Muscle layer of colon (tissue), 2 donors: ENCODE measurements at regions not wholly inside any gene's neighbourhood (a gene's known extent, or its start where the extent isn't known, plus 50 kb on each side); places are given as distances from the start of the nearest gene placed in this dataset.

Experiments used
- H3K27ac ChIP-seq: one replicate; pipeline ENCODE4 v1.7.0; 2013; ENCODE audit warnings: low read depth, mild to moderate bottlenecking, low read length, moderate library complexity
- H3K27me3 ChIP-seq, 2 donors: one replicate each; pipeline ENCODE4 v1.7.0; 2013; ENCODE audit warnings: low read length in 2 of 2, mild to moderate bottlenecking in 2 of 2; ENCODE audit not compliant: insufficient read depth in 2 of 2, control insufficient read depth in 1 of 2
- H3K36me3 ChIP-seq: one replicate; pipeline ENCODE4 v1.7.0; 2013; ENCODE audit warnings: mild to moderate bottlenecking, low read length; ENCODE audit not compliant: insufficient read depth
- H3K4me1 ChIP-seq: one replicate; pipeline ENCODE4 v1.7.0; 2013; ENCODE audit warnings: mild to moderate bottlenecking, low read length; ENCODE audit not compliant: insufficient read depth
- H3K4me3 ChIP-seq, 2 donors: one replicate each; pipeline ENCODE4 v1.7.0; 2013; ENCODE audit warnings: low read length in 2 of 2, low read depth in 1 of 2, mild to moderate bottlenecking in 1 of 2, moderate library complexity in 1 of 2
- H3K9ac ChIP-seq: one replicate; pipeline ENCODE4 v1.7.0; 2013; ENCODE audit warnings: low read length
- H3K9me3 ChIP-seq: one replicate; pipeline ENCODE4 v1.7.0; 2013; ENCODE audit warnings: mild to moderate bottlenecking, low read length
- donor health status: abdominal sarcoma.
- donor health status: Adenocarcinoma of cecum.

DNA sequence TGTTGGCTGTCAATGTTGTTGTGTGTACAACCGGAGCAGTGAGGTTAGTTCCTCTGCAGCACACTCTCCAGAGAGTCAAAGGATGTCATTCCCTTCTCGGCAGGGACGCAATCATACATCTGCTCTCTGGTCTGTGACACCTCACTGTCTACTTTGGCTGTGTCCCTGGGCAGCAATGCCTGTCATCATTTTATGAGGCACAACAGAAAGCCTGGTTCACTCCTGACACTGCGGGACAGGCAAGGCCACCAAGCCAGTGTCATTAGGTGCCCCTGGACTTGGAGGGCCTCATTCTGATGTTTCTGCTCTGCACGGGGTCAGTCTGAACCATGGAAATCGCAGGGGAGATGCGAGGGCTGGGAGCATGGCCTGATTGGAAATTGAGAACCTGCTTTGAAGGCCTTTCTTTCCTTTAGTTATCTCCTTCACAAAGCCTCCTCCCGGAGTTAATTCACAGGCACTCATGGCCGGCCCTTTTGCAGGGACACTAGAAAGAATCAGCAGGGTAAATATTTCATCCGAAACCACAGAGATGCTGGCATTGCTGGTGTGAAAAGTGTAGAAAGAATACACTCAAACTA lies 284.4 kb downstream of the ZNF536 start:
- Histone ChIP-seq H3K4me3 (no peak overlapping the region), H3K27me3 (peaks cover 0 to 5% of the 10 kb centered on the region in 2 donors), H3K27ac (no peak overlapping the region), H3K36me3 (no peaks in the 10 kb centered on the region), H3K9ac (no peak overlapping the region), H3K9me3 (no peaks in the 10 kb centered on the region), H3K4me1 (no peaks in the 10 kb centered on the region)

DNA sequence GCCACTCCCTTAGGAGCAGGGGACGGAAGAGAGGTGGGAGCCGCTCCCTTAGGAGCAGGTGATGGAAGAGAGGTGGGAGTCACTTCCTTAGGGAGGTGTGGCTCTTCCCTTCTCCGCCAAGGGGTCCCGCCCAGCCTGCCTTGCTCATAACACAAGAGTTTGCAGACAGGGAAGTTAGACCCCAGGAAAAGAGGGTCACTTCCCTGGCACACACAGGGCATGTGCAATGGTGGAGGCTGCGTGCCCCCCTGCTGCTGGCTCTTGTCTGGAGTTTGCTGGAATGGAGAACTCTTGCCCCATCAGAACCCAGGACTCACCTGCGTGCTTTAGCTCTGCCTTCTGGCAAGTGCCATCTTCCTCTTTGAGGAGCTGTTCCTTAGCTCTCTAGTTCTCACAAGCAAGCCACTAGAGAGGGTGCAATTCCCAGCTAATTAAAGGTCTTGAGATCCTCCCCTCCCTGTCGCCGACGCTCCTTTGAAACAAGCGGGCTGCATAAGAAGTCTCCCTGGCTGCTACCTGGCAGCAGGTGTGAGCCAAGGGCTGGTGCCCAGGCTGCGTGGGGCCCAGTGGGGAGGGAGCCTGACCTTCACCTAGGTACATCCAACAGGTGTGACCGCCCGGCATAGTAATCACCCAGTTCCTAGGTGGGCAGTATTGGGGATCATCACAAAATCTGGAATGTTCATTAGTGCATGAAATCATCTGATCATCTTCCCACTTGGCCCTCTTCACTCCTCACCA lies 281.6 kb downstream of the ZNF536 start:
- no peak overlapping the region for H3K9ac ChIP-seq
- no peaks in the 10 kb centered on the region for H3K4me1 ChIP-seq
- H3K27me3 ChIP-seq: peaks cover 0 to 9% of the 10 kb centered on the region in 2 donors
- no peak overlapping the region for H3K27ac ChIP-seq
- no peaks in the 10 kb centered on the region for H3K9me3 ChIP-seq
- no peaks in the 10 kb centered on the region for H3K36me3 ChIP-seq
- no peak overlapping the region for H3K4me3 ChIP-seq

DNA sequence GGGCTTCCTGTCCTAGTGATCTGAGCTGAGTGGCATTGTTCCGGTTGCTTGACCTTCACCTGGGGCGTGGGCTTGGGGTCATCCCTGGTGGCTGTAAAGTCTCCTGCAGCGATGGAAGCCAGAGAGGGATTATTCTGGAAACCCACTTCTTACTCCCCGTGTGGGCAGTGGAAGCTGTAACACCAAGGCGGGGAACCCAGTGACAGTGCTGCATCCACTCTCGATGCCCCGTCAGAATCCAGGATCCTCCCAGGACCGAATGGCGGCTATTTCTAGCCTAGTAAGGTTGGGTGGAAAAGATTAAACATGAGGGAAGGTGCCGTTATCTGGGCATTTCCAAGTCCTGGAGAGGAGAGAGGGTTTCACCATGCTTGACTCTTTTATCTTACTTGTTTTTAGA lies 280.6 kb downstream of the ZNF536 start:
- Histone ChIP-seq H3K4me3 (no peak overlapping the region), H3K36me3 (no peaks in the 10 kb centered on the region), H3K4me1 (no peaks in the 10 kb centered on the region), H3K9ac (no peak overlapping the region), H3K27me3 (peaks cover 0 to 17% of the 10 kb centered on the region in 2 donors), H3K9me3 (no peaks in the 10 kb centered on the region), H3K27ac (no peak overlapping the region)

DNA sequence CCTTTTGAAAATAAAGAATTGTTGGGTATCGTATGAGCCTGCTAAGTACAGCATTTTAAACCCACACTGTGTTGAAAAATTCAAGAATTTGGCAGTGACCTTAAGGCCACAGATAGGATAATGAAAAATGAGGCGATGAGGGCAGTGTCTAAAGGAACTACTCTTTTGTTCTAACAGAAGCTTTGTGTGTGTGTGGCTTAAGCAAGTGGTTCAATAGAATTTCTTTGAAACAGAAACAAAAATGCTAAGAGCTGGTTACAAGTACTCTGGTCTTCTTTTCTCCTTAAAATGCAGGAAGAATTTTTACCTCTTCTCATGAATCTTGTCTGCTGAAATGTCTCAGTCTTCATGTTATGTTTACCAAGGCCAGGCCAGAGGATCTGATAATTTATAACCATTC lies 279.5 kb downstream of the ZNF536 start:
- Histone ChIP-seq H3K9ac (no peak overlapping the region), H3K36me3 (no peaks in the 10 kb centered on the region), H3K9me3 (no peaks in the 10 kb centered on the region), H3K4me3 (no peak overlapping the region), H3K4me1 (no peaks in the 10 kb centered on the region), H3K27ac (no peak overlapping the region), H3K27me3 (peaks cover 0 to 17% of the 10 kb centered on the region in 2 donors)

DNA sequence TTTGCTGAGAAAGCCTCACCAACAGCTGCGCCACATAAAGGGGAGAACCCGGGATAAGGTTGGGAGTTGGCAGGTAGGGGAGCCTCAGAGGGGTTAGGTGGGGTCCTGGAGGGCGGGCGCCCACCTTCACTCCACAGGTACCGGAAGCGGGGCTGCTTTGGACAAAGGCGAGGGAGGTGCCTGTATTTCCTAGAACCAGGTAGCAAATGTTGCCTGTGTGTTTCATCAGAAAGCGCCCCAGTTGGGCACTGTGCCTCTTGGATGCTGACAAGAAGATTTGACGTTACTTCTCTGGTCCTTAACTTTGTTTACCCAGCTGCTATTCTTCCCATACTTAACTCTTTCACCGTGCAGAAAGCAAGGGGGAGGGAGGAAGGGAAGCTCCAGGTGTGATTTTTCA lies 278.9 kb downstream of the ZNF536 start:
- no peak overlapping the region for H3K4me3 ChIP-seq
- no peak overlapping the region for H3K9ac ChIP-seq
- no peaks in the 10 kb centered on the region for H3K9me3 ChIP-seq
- H3K27ac ChIP-seq: no peak overlapping the region
- peaks cover 0 to 17% of the 10 kb centered on the region in 2 donors for H3K27me3 ChIP-seq
- no peaks in the 10 kb centered on the region for H3K4me1 ChIP-seq
- no peaks in the 10 kb centered on the region for H3K36me3 ChIP-seq

DNA sequence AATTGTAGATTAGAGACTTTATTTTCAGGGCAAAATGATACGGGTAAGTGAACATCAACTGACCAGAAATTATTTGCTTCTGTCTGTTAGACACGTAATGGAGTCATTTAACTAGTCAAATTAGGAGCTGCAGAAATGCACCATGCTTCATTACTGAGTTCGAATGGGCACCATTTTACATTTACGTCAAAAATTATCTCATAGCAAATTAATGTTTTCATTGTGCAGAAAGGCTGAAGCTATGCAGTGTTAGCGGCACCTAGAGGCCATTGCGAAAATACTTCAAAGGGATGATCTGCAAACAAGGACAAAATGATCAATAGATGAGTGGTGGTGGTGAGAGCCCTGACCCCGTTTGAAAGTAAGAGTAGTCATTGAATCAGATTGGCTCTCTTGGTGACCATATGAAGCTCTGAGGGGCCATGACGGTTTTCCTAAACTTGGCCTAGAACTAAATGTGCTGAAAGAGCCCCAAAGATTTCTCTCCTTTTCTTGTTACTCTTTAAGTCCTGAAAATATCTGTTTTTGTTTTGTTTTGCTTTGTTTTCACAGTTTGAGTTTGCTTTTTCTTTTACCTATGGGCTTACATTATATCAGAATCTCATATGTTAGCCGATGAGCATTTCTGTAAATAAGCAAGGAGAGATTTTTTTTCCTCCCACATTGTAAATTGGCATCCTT lies 277.9 kb downstream of the ZNF536 start:
- Histone ChIP-seq H3K27ac (no peak overlapping the region), H3K9ac (no peak overlapping the region), H3K9me3 (no peaks in the 10 kb centered on the region), H3K4me1 (no peaks in the 10 kb centered on the region), H3K36me3 (no peaks in the 10 kb centered on the region), H3K27me3 (peaks cover 0 to 17% of the 10 kb centered on the region in 2 donors), H3K4me3 (no peak overlapping the region)

DNA sequence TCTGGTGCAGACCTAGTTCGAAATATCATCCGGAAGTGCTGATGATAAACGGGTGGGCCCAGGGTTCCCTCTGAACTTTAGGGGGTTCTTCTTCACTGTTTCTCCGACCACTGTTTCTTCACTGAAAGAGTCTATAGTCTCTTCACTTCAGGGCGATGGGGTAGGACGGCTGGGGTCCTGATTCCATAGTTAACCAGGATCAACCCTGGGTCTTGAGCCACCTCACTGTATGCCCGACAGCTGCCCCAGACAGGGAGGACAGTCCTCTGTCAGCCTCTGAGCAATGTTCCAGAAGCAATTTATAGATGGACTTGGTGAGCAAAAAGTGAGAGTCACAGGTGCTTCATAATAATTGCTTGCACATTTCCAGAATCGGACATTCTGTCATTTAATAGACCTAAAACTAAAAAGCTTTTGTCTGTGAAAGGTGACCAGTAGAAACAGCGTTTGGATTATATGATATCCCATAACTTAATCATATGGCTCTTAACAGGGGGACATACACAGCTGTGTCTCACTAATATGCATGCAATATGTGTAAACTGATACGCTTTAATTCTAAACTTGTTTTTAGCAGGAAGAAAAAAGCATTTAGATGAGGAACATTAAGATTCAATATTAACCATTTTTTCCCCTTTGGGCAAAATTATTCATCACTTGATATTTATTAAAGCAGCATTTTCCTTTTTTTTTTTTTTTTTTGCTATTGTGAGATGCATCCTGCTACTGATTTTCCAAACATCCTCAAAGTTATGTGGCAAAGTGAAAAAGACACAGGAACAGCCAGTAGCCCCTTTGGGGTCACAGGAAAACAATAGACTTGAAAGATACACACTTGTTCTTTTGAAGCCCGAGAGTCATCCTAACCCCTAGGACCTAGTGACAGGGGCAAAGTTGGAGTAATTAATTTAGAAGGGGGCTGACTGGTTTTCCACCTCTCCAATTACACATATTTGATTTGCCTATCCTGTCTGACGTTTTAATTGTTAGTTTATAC lies 277.0 kb downstream of the ZNF536 start:
- H3K27me3 ChIP-seq: peaks cover 0 to 17% of the 10 kb centered on the region in 2 donors
- H3K9me3 ChIP-seq: no peaks in the 10 kb centered on the region
- no peak overlapping the region for H3K27ac ChIP-seq

DNA sequence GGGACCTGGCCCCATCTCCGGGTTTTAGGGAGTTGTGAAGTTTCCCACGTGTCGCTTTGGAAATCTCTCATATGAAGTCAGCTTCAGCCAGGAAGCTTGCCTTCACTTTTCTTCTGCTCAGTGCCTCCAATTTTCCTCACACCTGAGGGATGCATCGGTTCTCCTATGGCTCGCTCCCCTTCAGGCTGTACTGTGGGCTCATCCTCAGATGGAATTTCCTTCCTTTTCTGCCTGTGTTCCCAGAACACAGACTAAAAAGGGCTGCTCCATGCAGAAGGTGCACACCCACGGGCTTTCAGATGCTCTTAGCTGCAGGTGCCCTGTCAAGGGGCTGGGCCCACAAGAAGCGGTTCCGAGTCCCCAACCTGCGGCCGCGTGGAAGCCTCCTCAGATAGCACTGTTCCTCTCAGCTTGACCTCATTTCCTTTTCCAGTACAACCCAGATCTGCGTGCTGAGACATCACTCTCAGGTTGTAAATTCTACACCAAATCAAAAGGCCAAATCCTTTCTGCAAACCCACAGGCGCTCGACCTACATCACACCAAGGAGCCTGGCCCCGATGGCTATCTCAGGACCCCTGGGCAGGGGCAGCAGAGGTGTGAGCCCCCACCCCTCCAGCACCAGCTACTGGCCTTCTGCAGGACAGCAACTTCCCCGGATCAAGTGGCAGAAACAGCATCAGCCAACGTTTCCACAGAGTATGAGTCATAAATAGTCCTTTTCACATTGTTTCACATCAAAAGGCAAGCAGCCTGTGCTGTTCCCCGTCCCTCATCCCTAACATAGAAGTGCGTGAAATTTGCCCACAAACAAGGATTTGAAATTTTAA lies 275.9 kb downstream of the ZNF536 start:
- Histone ChIP-seq H3K4me3 (no peak overlapping the region), H3K27ac (no peak overlapping the region), H3K36me3 (no peaks in the 10 kb centered on the region), H3K9ac (no peak overlapping the region), H3K4me1 (no peaks in the 10 kb centered on the region), H3K27me3 (peaks cover 0 to 13% of the 10 kb centered on the region in 2 donors), H3K9me3 (no peaks in the 10 kb centered on the region)

More for the DNA sequence above, 277.0 kb downstream of the ZNF536 start:
- H3K4me3 ChIP-seq: no peak overlapping the region
- H3K4me1 ChIP-seq: no peaks in the 10 kb centered on the region
- no peak overlapping the region for H3K9ac ChIP-seq
- H3K36me3 ChIP-seq: no peaks in the 10 kb centered on the region

DNA sequence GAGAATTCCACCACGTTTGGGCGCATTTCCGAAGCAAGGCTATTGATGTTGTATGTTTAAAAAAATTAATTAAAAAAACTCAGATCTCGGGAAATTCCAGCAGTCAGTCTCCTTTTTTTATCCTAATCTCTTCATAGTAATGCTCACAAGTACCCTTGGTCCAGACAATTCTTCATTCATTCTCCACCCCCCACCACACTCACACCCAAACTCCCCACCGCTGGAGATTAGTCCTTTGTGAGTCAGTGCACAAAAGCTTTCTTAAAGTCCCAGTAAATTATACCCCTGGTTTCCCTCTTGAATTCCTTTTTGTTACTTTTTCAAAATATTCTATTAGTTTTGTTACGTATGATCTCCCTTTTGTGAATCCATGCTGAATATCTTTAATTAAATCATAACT lies 274.6 kb downstream of the ZNF536 start:
- Histone ChIP-seq H3K27me3 (peaks cover 0 to 13% of the 10 kb centered on the region in 2 donors), H3K9me3 (no peaks in the 10 kb centered on the region), H3K36me3 (no peaks in the 10 kb centered on the region), H3K9ac (no peak overlapping the region), H3K4me1 (no peaks in the 10 kb centered on the region), H3K27ac (no peak overlapping the region), H3K4me3 (no peak overlapping the region)

DNA sequence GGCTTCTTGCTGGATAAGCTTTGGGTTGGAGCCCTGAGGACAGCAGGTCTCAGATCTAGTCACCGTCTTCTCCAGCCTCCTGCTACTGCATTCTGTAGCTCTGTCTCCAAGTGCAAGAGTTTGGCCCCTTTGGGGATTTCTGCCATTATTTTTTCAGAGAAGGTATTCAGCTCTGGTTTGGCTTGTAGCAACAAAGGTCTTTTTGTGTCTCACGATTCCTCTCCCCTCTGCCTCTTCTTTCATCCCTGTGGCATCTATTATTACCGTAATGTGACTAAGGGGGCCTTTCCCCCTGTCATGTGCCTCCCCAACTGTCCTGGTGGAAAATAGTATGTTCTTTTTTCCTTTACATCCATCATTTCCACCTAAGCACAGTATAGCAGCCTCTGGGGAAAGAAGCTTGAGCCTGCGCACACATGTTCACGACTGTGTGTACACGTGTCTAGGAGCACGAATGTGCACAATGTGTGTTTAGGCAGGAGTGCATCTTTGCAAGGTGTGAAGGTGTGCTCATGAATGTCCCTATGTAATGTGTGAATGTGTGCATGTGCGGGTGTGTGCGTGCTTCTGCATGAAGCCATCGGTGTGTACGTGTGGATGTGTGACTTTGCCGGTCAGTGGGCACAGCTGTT lies 273.9 kb downstream of the ZNF536 start:
- H3K36me3 ChIP-seq: no peaks in the 10 kb centered on the region
- H3K9ac ChIP-seq: no peak overlapping the region
- no peak overlapping the region for H3K27ac ChIP-seq
- H3K9me3 ChIP-seq: no peaks in the 10 kb centered on the region
- no peaks in the 10 kb centered on the region for H3K4me1 ChIP-seq
- H3K27me3 ChIP-seq: peaks cover 0 to 13% of the 10 kb centered on the region in 2 donors
- no peak overlapping the region for H3K4me3 ChIP-seq
